CD4-positive, alpha-beta T cell (primary cell): ENCODE measurements at regions not wholly inside any gene's neighbourhood (a gene's known extent, or its start where the extent isn't known, plus 50 kb on each side); places are given as distances from the start of the nearest gene placed in this dataset.

Experiments
- ATAC-seq: fragments of 200-7000 bp; cut with Tn5 transposase; one replicate; pipeline ENCODE4 v1.10.0; 2022; ENCODE audit warnings: mild to moderate bottlenecking; ENCODE audit not compliant: poor library complexity
- CTCF ChIA-PET: fragments of 350-600 bp; sonication (Branson Sonifier 250); formaldehyde crosslinking; loops from one replicate; lab custom pipeline; 2021; ENCODE audit warnings: antibody characterized with exemption, inconsistent platforms; lab: Charles Lee
- POLR2A ChIA-PET: fragments of 350-600 bp; sonication (Branson Sonifier 250); formaldehyde crosslinking; loops from one replicate; lab custom pipeline; 2021; ENCODE audit warnings: antibody characterized with exemption, inconsistent platforms; lab: Charles Lee
- DNase-seq, 14 experiments: peaks; one replicate each; pipeline ENCODE4 v3.0.0-alpha.2; 2013 to 2020; ENCODE audit warnings: mixed read lengths in 2 of 14
- H3K27ac ChIP-seq, 2 donors: one replicate each; pipeline versions ENCODE4 v1.5.1 to v1.7.0; 2013; ENCODE audit warnings: low read length in 2 of 2, low read depth in 1 of 2, mild to moderate bottlenecking in 1 of 2
- H3K27me3 ChIP-seq, 2 experiments: 1 replicate in 1 of 2; 2 replicates in 1 of 2; pipeline versions ENCODE4 v1.6.1 to v1.7.0; 2013; ENCODE audit warnings: low read length in 2 of 2, control low read depth in 1 of 2, mild to moderate bottlenecking in 1 of 2, moderate library complexity in 1 of 2; ENCODE audit not compliant: insufficient read depth in 2 of 2, control insufficient read depth in 1 of 2
- H3K36me3 ChIP-seq: one replicate; pipeline ENCODE4 v1.6.1; 2013; ENCODE audit warnings: low read length, control low read depth; ENCODE audit not compliant: insufficient read depth
- H3K4me1 ChIP-seq: one replicate; pipeline ENCODE4 v1.6.1; 2013; ENCODE audit warnings: low read length, control low read depth; ENCODE audit not compliant: insufficient read depth
- H3K4me3 ChIP-seq: one replicate; pipeline ENCODE4 v1.5.1; 2013; ENCODE audit warnings: mild to moderate bottlenecking, low read length, moderate library complexity
- H3K9me3 ChIP-seq, 2 experiments: 1 replicate in 1 of 2; 2 replicates in 1 of 2; pipeline versions ENCODE4 v1.6.1 to v1.7.0; 2013; ENCODE audit warnings: low read length in 2 of 2, mild to moderate bottlenecking in 2 of 2, control low read depth in 1 of 2, moderate library complexity in 1 of 2; ENCODE audit not compliant: control insufficient read depth in 1 of 2, insufficient read depth in 1 of 2
- H3K27ac Mint-ChIP-seq: one replicate; pipeline ENCODE4 v1.8.0; 2020; ENCODE audit warnings: mixed read lengths
- H3K27me3 Mint-ChIP-seq: one replicate; pipeline ENCODE4 v1.8.0; 2021; ENCODE audit warnings: mixed read lengths
- H3K36me3 Mint-ChIP-seq: one replicate; pipeline ENCODE4 v1.8.0; 2021; ENCODE audit warnings: low read depth, mixed read lengths
- H3K4me1 Mint-ChIP-seq: one replicate; pipeline ENCODE4 v1.8.0; 2021; ENCODE audit warnings: low read depth, mixed read lengths
- H3K4me3 Mint-ChIP-seq: one replicate; pipeline ENCODE4 v1.8.0; 2020; ENCODE audit warnings: mild to moderate bottlenecking, mixed read lengths
- H3K9me3 Mint-ChIP-seq: one replicate; pipeline ENCODE4 v1.8.0; 2020; ENCODE audit warnings: mixed read lengths
- intact Hi-C, 2 experiments: fragments of 100-400 bp; cut with DNase I in 1 of 2; cut with micrococcal nuclease in 1 of 2; formaldehyde crosslinking; loops; one replicate each; pipeline versions ENCODE4 v1.15.1 to v1.9.0; 2023 to 2025; cut with DNase I, micrococcal nuclease
- TF ChIP-seq, protein P1 (sequence below): fragments of 200-600 bp; IDR thresholded peaks from one replicate; pipeline ENCODE4 v1.8.0; 2022; ENCODE audit warnings: antibody characterized with exemption, mild to moderate bottlenecking

DNA sequence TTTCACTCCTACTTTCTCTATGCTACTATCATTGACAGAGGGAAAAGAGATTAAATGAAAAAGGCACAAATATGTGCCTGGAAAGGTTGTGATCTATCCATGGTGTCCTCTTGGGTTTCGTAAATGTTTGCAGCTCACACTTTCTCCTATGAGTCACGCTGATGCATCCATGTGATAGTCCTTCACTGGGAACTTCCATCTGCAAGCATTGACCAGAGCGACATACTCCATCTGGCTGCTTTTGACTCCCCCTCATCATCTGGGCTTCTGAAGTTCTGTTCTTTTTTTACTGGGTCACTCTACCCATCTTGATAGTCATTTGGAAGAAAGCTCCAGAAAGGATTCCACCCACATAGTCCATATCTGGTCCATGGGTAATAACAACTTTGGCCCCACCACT, 84.7 kb upstream of the NDST3 start:
- no peaks in the 10 kb centered on the region for H3K27me3 Mint-ChIP-seq
- no peak overlapping the region for H3K27ac Mint-ChIP-seq
- POLR2A ChIA-PET: no interaction called here
- H3K27ac ChIP-seq: no peak overlapping the region
- no peaks in the 10 kb centered on the region for H3K36me3 Mint-ChIP-seq
- H3K4me1 Mint-ChIP-seq: no peaks in the 10 kb centered on the region
- H3K4me1 ChIP-seq: no peaks in the 10 kb centered on the region
- DNase-seq: no peak
- ATAC-seq: no peak
- peaks cover 0 to 3% of the 10 kb centered on the region in 2 experiments for H3K9me3 ChIP-seq
- peaks cover 6% of the 10 kb centered on the region for H3K9me3 Mint-ChIP-seq
- TF ChIP-seq, protein P1, sequence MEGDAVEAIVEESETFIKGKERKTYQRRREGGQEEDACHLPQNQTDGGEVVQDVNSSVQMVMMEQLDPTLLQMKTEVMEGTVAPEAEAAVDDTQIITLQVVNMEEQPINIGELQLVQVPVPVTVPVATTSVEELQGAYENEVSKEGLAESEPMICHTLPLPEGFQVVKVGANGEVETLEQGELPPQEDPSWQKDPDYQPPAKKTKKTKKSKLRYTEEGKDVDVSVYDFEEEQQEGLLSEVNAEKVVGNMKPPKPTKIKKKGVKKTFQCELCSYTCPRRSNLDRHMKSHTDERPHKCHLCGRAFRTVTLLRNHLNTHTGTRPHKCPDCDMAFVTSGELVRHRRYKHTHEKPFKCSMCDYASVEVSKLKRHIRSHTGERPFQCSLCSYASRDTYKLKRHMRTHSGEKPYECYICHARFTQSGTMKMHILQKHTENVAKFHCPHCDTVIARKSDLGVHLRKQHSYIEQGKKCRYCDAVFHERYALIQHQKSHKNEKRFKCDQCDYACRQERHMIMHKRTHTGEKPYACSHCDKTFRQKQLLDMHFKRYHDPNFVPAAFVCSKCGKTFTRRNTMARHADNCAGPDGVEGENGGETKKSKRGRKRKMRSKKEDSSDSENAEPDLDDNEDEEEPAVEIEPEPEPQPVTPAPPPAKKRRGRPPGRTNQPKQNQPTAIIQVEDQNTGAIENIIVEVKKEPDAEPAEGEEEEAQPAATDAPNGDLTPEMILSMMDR: no peak
- CTCF ChIA-PET: no interaction called here
- intact Hi-C loops: no loop called here
- H3K4me3 Mint-ChIP-seq: no peak overlapping the region
- no peak overlapping the region for H3K4me3 ChIP-seq
- no peaks in the 10 kb centered on the region for H3K36me3 ChIP-seq
- H3K27me3 ChIP-seq: no peaks in the 10 kb centered on the region

DNA sequence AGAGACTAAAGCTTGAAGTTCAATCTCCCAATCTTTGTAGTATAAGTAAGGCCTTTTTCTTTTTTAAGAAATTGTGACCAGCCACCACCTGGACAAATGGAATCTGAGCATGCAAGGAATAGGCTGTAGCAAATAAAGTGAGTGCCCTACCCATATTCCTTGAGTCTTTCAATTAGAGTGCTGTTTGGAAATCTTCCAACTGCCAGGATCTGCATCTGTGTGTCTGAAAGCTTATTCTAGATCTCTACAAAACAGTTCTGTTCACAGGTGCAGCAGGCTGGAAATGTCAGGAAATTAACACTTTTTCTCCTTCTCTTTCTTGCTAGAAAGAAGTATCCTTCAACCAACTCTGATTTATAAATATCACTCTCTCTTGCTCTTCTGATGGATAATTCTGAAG, 76.7 kb upstream of the NDST3 start:
- Mint-ChIP-seq H3K9me3 (peaks cover 2% of the 10 kb centered on the region), H3K4me1 (no peaks in the 10 kb centered on the region), H3K27me3 (no peaks in the 10 kb centered on the region), H3K27ac (no peak overlapping the region), H3K36me3 (no peaks in the 10 kb centered on the region), H3K4me3 (no peak overlapping the region)
- POLR2A ChIA-PET: no interaction called here
- no peak for DNase-seq
- Histone ChIP-seq H3K4me3 (no peak overlapping the region), H3K27ac (no peak overlapping the region), H3K36me3 (no peaks in the 10 kb centered on the region), H3K9me3 (no peaks in the 10 kb centered on the region), H3K27me3 (no peaks in the 10 kb centered on the region), H3K4me1 (no peaks in the 10 kb centered on the region)
- intact Hi-C loops: no loop called here
- CTCF ChIA-PET: no interaction called here
- ATAC-seq: no peak
- TF ChIP-seq, protein P1: no peak

DNA sequence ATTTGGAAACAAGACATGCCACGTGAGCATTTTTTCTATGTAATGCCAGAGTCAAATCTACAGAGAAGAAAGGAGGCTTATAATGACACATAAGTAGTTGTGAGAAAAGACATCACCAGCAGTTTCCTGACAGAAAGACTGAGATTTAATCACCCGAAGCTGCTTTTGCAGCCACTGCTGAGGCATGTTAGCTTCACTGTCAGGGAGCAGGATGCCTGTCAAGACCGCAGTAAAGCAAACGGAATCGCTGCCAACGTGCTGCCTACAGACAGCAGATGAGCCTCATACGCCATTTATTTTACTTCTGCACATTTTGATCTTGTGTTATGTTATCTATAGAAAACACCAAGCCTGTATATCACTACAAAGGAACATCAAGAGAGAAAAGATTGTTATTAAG, 68.7 kb upstream of the NDST3 start:
- H3K27me3 Mint-ChIP-seq: no peaks in the 10 kb centered on the region
- no peaks in the 10 kb centered on the region for H3K9me3 ChIP-seq
- peak in 1 of 14 experiments; percentile 2 for DNase-seq
- H3K4me3 Mint-ChIP-seq: no peak overlapping the region
- intact Hi-C loops: no loop called here
- H3K36me3 Mint-ChIP-seq: no peaks in the 10 kb centered on the region
- no peaks in the 10 kb centered on the region for H3K27me3 ChIP-seq
- TF ChIP-seq, protein P1: no peak
- H3K4me1 ChIP-seq: no peaks in the 10 kb centered on the region
- H3K4me3 ChIP-seq: no peak overlapping the region
- peaks cover 7% of the 10 kb centered on the region for H3K4me1 Mint-ChIP-seq
- POLR2A ChIA-PET: no interaction called here
- ATAC-seq: peak; percentile 52
- no peak overlapping the region for H3K27ac Mint-ChIP-seq
- H3K9me3 Mint-ChIP-seq: peaks cover 3% of the 10 kb centered on the region
- CTCF ChIA-PET: no interaction called here
- H3K36me3 ChIP-seq: no peaks in the 10 kb centered on the region
- H3K27ac ChIP-seq: no peak overlapping the region
